ENCODE measurements at regions not wholly inside any gene's neighbourhood (a gene's known extent, or its start where the extent isn't known, plus 50 kb on each side); places are given as distances from the start of the nearest gene placed in this dataset.

GRCh38 chr5:39606591-39606990 is 181.8 kb upstream of the DAB2 start:
- DNase-seq (ENCODE audit: low spot score): no peak

- peak; percentile 30 for DNase-seq (ENCODE audit: low spot score)
Measured at GRCh38 chr5:39605588-39606575, 181.1 kb upstream of the DAB2 start.

- no peak for DNase-seq (ENCODE audit: low spot score)
Measured at GRCh38 chr5:39605145-39605544, 180.4 kb upstream of the DAB2 start.

- no peak for DNase-seq (ENCODE audit: low spot score)
Measured at GRCh38 chr5:39604491-39604890, 179.7 kb upstream of the DAB2 start.

- DNase-seq (ENCODE audit: low spot score): peak; percentile 50
Measured at GRCh38 chr5:39599721-39600431, 175.1 kb upstream of the DAB2 start.

GRCh38 chr5:39598661-39599248 is 174.0 kb upstream of the DAB2 start:
- no peak for DNase-seq (ENCODE audit: low spot score)

GRCh38 chr5:39588179-39588578 is 163.4 kb upstream of the DAB2 start:
- no peak for DNase-seq (ENCODE audit: low spot score)

- DNase-seq (ENCODE audit: low spot score): no peak
Measured at GRCh38 chr5:39587675-39588074, 162.9 kb upstream of the DAB2 start.

- no peak for DNase-seq (ENCODE audit: low spot score)
Measured at GRCh38 chr5:39586185-39586584, 161.4 kb upstream of the DAB2 start.

- peak; percentile 60 for DNase-seq (ENCODE audit: low spot score)
Measured at GRCh38 chr5:39584927-39585326, 160.1 kb upstream of the DAB2 start.

GRCh38 chr5:39580702-39581453 is 156.1 kb upstream of the DAB2 start:
- DNase-seq (ENCODE audit: low spot score): no peak

GRCh38 chr5:39579750-39580149 is 155.0 kb upstream of the DAB2 start:
- no peak for DNase-seq (ENCODE audit: low spot score)

GRCh38 chr5:39578887-39579497 is 154.2 kb upstream of the DAB2 start:
- no peak for DNase-seq (ENCODE audit: low spot score)

- DNase-seq (ENCODE audit: low spot score): no peak
Measured at GRCh38 chr5:39577529-39577928, 152.7 kb upstream of the DAB2 start.

GRCh38 chr5:39570403-39571027 is 145.7 kb upstream of the DAB2 start:
- DNase-seq (ENCODE audit: low spot score): peak; percentile 25

- no peak for DNase-seq (ENCODE audit: low spot score)
Measured at GRCh38 chr5:39569857-39570256, 145.1 kb upstream of the DAB2 start.

- DNase-seq (ENCODE audit: low spot score): no peak
Measured at GRCh38 chr5:39566891-39567290, 142.1 kb upstream of the DAB2 start.

- no peak for DNase-seq (ENCODE audit: low spot score)
Measured at GRCh38 chr5:39566029-39566428, 141.2 kb upstream of the DAB2 start.

GRCh38 chr5:39561421-39561820 is 136.6 kb upstream of the DAB2 start:
- no peak for DNase-seq (ENCODE audit: low spot score)

GRCh38 chr5:39560726-39561125 is 135.9 kb upstream of the DAB2 start:
- no peak for DNase-seq (ENCODE audit: low spot score)

GRCh38 chr5:39559923-39560322 is 135.1 kb upstream of the DAB2 start:
- no peak for DNase-seq (ENCODE audit: low spot score)

All from A172 (cell line).